ENCODE measurements at regions not wholly inside any gene's neighbourhood (a gene's known extent, or its start where the extent isn't known, plus 50 kb on each side); places are given as distances from the start of the nearest gene placed in this dataset.

GRCh38 chr4:125489952-125490690, 175.4 kb downstream of the FAT4 start:
- ATAC-seq = no peak
- TF ChIP-seq RARB (CRISPR knock-in tag; IDR thresholded peaks at IDR 0.05) (no peak), ZFP3 (CRISPR knock-in tag; IDR thresholded peaks at IDR 0.05) (no peak), TCF4 (CRISPR knock-in tag; IDR thresholded peaks at IDR 0.05; ENCODE audit: borderline replicate concordance) (no peak), CSRNP3 (CRISPR knock-in tag; IDR thresholded peaks at IDR 0.05) (no peak), ZNF70 (CRISPR knock-in tag; IDR thresholded peaks at IDR 0.05) (no peak)

GRCh38 chr4:125492957-125493356, 178.2 kb downstream of the FAT4 start:
- ATAC-seq = peak; percentile 56; the same call in 2 of the 3 replicates
- no peak for TF ChIP-seq TCF4 (CRISPR knock-in tag; IDR thresholded peaks at IDR 0.05; ENCODE audit: borderline replicate concordance)
- TF ChIP-seq ISL1 (CRISPR knock-in tag; IDR thresholded peaks at IDR 0.05) = peak; percentile 75
- TF ChIP-seq ZNF565 (CRISPR knock-in tag; conservative IDR thresholded peaks at IDR 0.05; ENCODE audit: low read depth) = no peak
- no peak for TF ChIP-seq ZFP30 (CRISPR knock-in tag; IDR thresholded peaks at IDR 0.05)

GRCh38 chr4:125497861-125498260, 183.1 kb downstream of the FAT4 start:
- no peak for TF ChIP-seq OSR1 (CRISPR knock-in tag; IDR thresholded peaks at IDR 0.05)
- peak; percentile 56; the same call in 1 of the 2 replicates for TF ChIP-seq ISL1 (CRISPR knock-in tag; IDR thresholded peaks at IDR 0.05)
- ATAC-seq = peak; percentile 72

- ATAC-seq = no peak
- no peak for TF ChIP-seq ZNF70 (CRISPR knock-in tag; IDR thresholded peaks at IDR 0.05)
- no peak for TF ChIP-seq ESRRG (CRISPR knock-in tag; IDR thresholded peaks at IDR 0.05)
- TF ChIP-seq CSRNP3 (CRISPR knock-in tag; IDR thresholded peaks at IDR 0.05) = no peak
- TF ChIP-seq ZFP30 (CRISPR knock-in tag; IDR thresholded peaks at IDR 0.05) = no peak
- TF ChIP-seq BACH2 (CRISPR knock-in tag; IDR thresholded peaks at IDR 0.05; ENCODE audit: borderline replicate concordance) = no peak
- no peak for TF ChIP-seq POU6F1 (CRISPR knock-in tag; IDR thresholded peaks at IDR 0.05; ENCODE audit: borderline replicate concordance, low read depth)
- no peak for TF ChIP-seq TCF4 (CRISPR knock-in tag; IDR thresholded peaks at IDR 0.05; ENCODE audit: borderline replicate concordance)
Measured at GRCh38 chr4:125498981-125499380, 184.2 kb downstream of the FAT4 start.

- no peak for TF ChIP-seq ZFP3 (CRISPR knock-in tag; IDR thresholded peaks at IDR 0.05)
- TF ChIP-seq OSR1 (CRISPR knock-in tag; IDR thresholded peaks at IDR 0.05) = no peak
- no peak for TF ChIP-seq SNAI2 (CRISPR knock-in tag; IDR thresholded peaks at IDR 0.05)
- no peak for TF ChIP-seq GLIS3 (CRISPR knock-in tag; IDR thresholded peaks at IDR 0.05)
- TF ChIP-seq PATZ1 (CRISPR knock-in tag; IDR thresholded peaks at IDR 0.05; ENCODE audit: borderline replicate concordance) = no peak
- TF ChIP-seq ZNF70 (CRISPR knock-in tag; IDR thresholded peaks at IDR 0.05) = no peak
- no peak for ATAC-seq
Measured at GRCh38 chr4:125501090-125501489, 186.3 kb downstream of the FAT4 start.

- ATAC-seq = no peak
- TF ChIP-seq ZFP3 (CRISPR knock-in tag; IDR thresholded peaks at IDR 0.05) (no peak), ZC3H10 (CRISPR knock-in tag; IDR thresholded peaks at IDR 0.05) (no peak), ARNTL (CRISPR knock-in tag; IDR thresholded peaks at IDR 0.05; ENCODE audit: borderline replicate concordance, low read depth) (no peak), POU6F1 (CRISPR knock-in tag; IDR thresholded peaks at IDR 0.05; ENCODE audit: borderline replicate concordance, low read depth) (no peak), ZNF565 (CRISPR knock-in tag; conservative IDR thresholded peaks at IDR 0.05; ENCODE audit: low read depth) (no peak), SNAI2 (CRISPR knock-in tag; IDR thresholded peaks at IDR 0.05) (no peak), ZFP30 (CRISPR knock-in tag; IDR thresholded peaks at IDR 0.05) (no peak), RARB (CRISPR knock-in tag; IDR thresholded peaks at IDR 0.05) (no peak), CSRNP3 (CRISPR knock-in tag; IDR thresholded peaks at IDR 0.05) (no peak), PPARA (CRISPR knock-in tag; IDR thresholded peaks at IDR 0.05; ENCODE audit: borderline replicate concordance) (no peak), ESRRG (CRISPR knock-in tag; IDR thresholded peaks at IDR 0.05) (no peak), GLIS3 (CRISPR knock-in tag; IDR thresholded peaks at IDR 0.05) (no peak)
Measured at GRCh38 chr4:125501568-125501967, 186.8 kb downstream of the FAT4 start.
